ENCODE measurements at regions not wholly inside any gene's neighbourhood (a gene's known extent, or its start where the extent isn't known, plus 50 kb on each side); places are given as distances from the start of the nearest gene placed in this dataset.

GRCh38 chr5:69033690-69034089 is 60.1 kb upstream of the SLC30A5 start:
- TF ChIP-seq CTCF (conservative IDR thresholded peaks at IDR 0.05) (no peak), ZFX (IDR thresholded peaks at IDR 0.05) (no peak)
